ENCODE measurements at regions not wholly inside any gene's neighbourhood (a gene's known extent, or its start where the extent isn't known, plus 50 kb on each side); places are given as distances from the start of the nearest gene placed in this dataset.

GRCh38 chr3:29203851-29204250, 77.0 kb upstream of the RBMS3 start:
- TF ChIP-seq POLR2A (IDR thresholded peaks at IDR 0.05): no peak
- no peak for TF ChIP-seq CTCF (IDR thresholded peaks at IDR 0.05)
- no peak for TF ChIP-seq EP300 (IDR thresholded peaks at IDR 0.05; ENCODE audit: low read depth)

All from transverse colon (tissue), 3 donors.